Endothelial cell (in vitro differentiated cells): ENCODE measurements at regions not wholly inside any gene's neighbourhood (a gene's known extent, or its start where the extent isn't known, plus 50 kb on each side); places are given as distances from the start of the nearest gene placed in this dataset.

Experiments
- DNase-seq: peaks from one replicate; pipeline ENCODE4 v3.0.0; 2021; ENCODE audit warnings: low spot score
- H3K27ac Mint-ChIP-seq: one replicate; pipeline ENCODE4 v1.8.0; 2021; ENCODE audit warnings: mixed read lengths, inconsistent platforms; ENCODE audit not compliant: unreplicated experiment
- H3K27me3 Mint-ChIP-seq: one replicate; pipeline ENCODE4 v1.8.0; 2021; ENCODE audit warnings: mild to moderate bottlenecking, moderate library complexity, mixed read lengths, inconsistent platforms; ENCODE audit not compliant: unreplicated experiment
- H3K36me3 Mint-ChIP-seq: one replicate; pipeline ENCODE4 v1.8.0; 2021; ENCODE audit warnings: mild to moderate bottlenecking, low read depth, mixed read lengths, inconsistent platforms; ENCODE audit not compliant: unreplicated experiment
- H3K4me1 Mint-ChIP-seq: one replicate; pipeline ENCODE4 v1.8.0; 2021; ENCODE audit warnings: mild to moderate bottlenecking, mixed read lengths, inconsistent platforms; ENCODE audit not compliant: unreplicated experiment
- H3K4me3 Mint-ChIP-seq: one replicate; pipeline ENCODE4 v1.8.0; 2021; ENCODE audit warnings: mild to moderate bottlenecking, mixed read lengths, inconsistent platforms; ENCODE audit not compliant: unreplicated experiment
- H3K9me3 Mint-ChIP-seq: one replicate; pipeline ENCODE4 v1.8.0; 2021; ENCODE audit warnings: mixed read lengths, inconsistent platforms; ENCODE audit not compliant: unreplicated experiment
- CTCF ChIP-seq: fragments of 200-600 bp; sonication (generic); IDR thresholded peaks from one replicate; pipeline ENCODE4 v1.5.0; 2021; ENCODE audit warnings: antibody characterized with exemption; ENCODE audit not compliant: unreplicated experiment

GRCh38 chr21:27060190-27060589, 93.3 kb upstream of the ADAMTS5 start:
- no peaks in the 10 kb centered on the region for H3K9me3 Mint-ChIP-seq
- H3K27ac Mint-ChIP-seq, result no peak overlapping the region
- DNase-seq, result no peak
- no peak for TF ChIP-seq CTCF
- no peaks in the 10 kb centered on the region for H3K4me1 Mint-ChIP-seq
- H3K27me3 Mint-ChIP-seq, result no peaks in the 10 kb centered on the region
- H3K4me3 Mint-ChIP-seq, result no peak overlapping the region
- H3K36me3 Mint-ChIP-seq, result no peaks in the 10 kb centered on the region

GRCh38 chr21:27058673-27059605, 92.1 kb upstream of the ADAMTS5 start:
- Mint-ChIP-seq H3K27ac (no peak overlapping the region), H3K4me1 (no peaks in the 10 kb centered on the region), H3K4me3 (no peak overlapping the region), H3K36me3 (peaks cover 3% of the 10 kb centered on the region), H3K27me3 (no peaks in the 10 kb centered on the region), H3K9me3 (no peaks in the 10 kb centered on the region)
- no peak for TF ChIP-seq CTCF
- no peak for DNase-seq

- peaks cover 2% of the 10 kb centered on the region for H3K27me3 Mint-ChIP-seq
- H3K9me3 Mint-ChIP-seq, result no peaks in the 10 kb centered on the region
- no peak for DNase-seq
- H3K4me3 Mint-ChIP-seq, result no peak overlapping the region
- H3K4me1 Mint-ChIP-seq, result no peaks in the 10 kb centered on the region
- H3K36me3 Mint-ChIP-seq, result peaks cover 3% of the 10 kb centered on the region
- H3K27ac Mint-ChIP-seq, result no peak overlapping the region
- no peak for TF ChIP-seq CTCF
Measured at GRCh38 chr21:27057997-27058396, 91.1 kb upstream of the ADAMTS5 start.

GRCh38 chr21:27047658-27048314, 80.9 kb upstream of the ADAMTS5 start:
- TF ChIP-seq CTCF, result no peak
- no peak overlapping the region for H3K27ac Mint-ChIP-seq
- no peaks in the 10 kb centered on the region for H3K4me1 Mint-ChIP-seq

GRCh38 chr21:27047283-27047657, 80.4 kb upstream of the ADAMTS5 start:
- no peak for DNase-seq
- Mint-ChIP-seq H3K27ac (no peak overlapping the region), H3K4me1 (no peaks in the 10 kb centered on the region), H3K27me3 (no peaks in the 10 kb centered on the region), H3K4me3 (no peak overlapping the region), H3K9me3 (no peaks in the 10 kb centered on the region), H3K36me3 (no peaks in the 10 kb centered on the region)
- no peak for TF ChIP-seq CTCF

More at GRCh38 chr21:27047658-27048314, 80.9 kb upstream of the ADAMTS5 start:
- H3K27me3 Mint-ChIP-seq, result no peaks in the 10 kb centered on the region
- H3K36me3 Mint-ChIP-seq, result no peaks in the 10 kb centered on the region
- H3K9me3 Mint-ChIP-seq, result no peaks in the 10 kb centered on the region
- no peak for DNase-seq
- no peak overlapping the region for H3K4me3 Mint-ChIP-seq
